ENCODE measurements at regions not wholly inside any gene's neighbourhood (a gene's known extent, or its start where the extent isn't known, plus 50 kb on each side); places are given as distances from the start of the nearest gene placed in this dataset.
"Not testable (repeated sequence)": the region's sequence is repeated elsewhere in the genome, so short reads cannot be mapped to it uniquely, and the experiment has no call there.

DNA sequence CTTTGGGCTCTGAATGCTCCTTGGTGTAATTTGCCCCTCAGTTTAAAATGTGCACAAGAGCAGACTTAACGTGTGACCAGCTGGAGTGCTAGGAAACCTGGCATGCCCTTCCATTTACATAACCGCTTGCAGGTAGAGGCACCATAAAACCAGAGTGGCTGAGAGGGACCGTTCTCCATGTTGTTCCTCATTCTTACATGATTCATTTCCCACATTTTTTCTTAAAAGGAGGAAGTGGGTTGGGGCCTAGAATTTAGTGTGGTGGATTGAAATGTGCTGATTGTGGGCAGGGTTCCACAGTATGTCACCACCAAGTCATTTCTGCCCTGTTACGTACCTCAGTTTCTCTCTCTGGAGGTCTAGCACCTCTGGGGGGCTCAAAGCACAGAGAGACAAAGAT is 375.8 kb upstream of the VSTM2A start:
- Histone ChIP-seq H3K27me3 (no peaks in the 10 kb centered on the region), H3K36me3 (no peaks in the 10 kb centered on the region), H3K4me1 (no peaks in the 10 kb centered on the region), H3K27ac (no peak overlapping the region), H3K4me3 (no peak overlapping the region), H3K9me3 (replicated peaks) (no peaks in the 10 kb centered on the region)
- DNase-seq: no peak

GRCh38 chr7:54179321-54180029 is 362.7 kb upstream of the VSTM2A start:
- Histone ChIP-seq H3K4me3 (no peak overlapping the region), H3K4me1 (no peaks in the 10 kb centered on the region), H3K27me3 (no peaks in the 10 kb centered on the region; the same call in 1 of the 2 replicates), H3K27ac (no peak overlapping the region), H3K36me3 (no peaks in the 10 kb centered on the region), H3K9me3 (replicated peaks) (no peaks in the 10 kb centered on the region)
- no peak for DNase-seq

DNA sequence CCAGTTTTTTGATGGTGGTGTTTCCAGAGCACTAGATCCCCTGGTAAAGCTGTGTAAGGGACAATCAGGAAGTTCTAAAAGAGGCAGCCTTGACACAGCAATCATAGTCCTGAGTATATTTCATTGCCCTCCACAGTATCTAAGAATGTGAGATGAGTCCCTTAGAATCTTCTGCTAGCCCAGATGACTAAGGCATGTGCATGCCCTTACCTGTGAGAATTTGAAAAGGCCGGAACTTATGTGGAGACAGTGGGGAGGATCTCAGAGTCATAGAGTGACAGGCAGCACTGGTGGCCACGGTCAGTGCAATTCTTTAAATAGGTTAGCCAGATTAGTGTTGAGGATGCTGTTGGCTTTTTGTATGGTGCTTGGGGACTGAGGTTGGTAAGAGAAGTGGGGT is 361.4 kb upstream of the VSTM2A start:
- Histone ChIP-seq H3K4me3 (no peak overlapping the region), H3K27me3 (no peaks in the 10 kb centered on the region; the same call in 1 of the 2 replicates), H3K4me1 (no peaks in the 10 kb centered on the region), H3K36me3 (no peaks in the 10 kb centered on the region), H3K27ac (no peak overlapping the region), H3K9me3 (replicated peaks) (no peaks in the 10 kb centered on the region)
- DNase-seq: no peak

DNA sequence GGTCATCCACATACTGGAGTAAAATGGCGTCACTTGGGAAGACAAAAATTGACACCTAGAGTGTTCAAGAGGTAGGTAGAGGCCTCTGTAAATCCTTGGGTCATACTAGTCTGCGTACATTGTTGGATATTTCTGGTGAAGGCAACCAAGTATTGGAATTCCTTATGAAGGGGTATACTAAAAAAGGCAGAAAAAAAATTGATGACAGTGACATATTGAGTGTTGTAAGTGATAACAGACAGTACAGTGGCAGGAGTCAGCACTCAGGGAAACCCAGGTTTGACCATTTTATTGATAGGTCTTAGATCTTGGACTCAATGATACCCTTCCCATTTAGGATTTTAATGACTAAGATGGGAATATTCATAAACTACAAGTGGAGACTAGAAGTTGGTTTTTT is 359.1 kb upstream of the VSTM2A start:
- no peak for DNase-seq
- no peaks in the 10 kb centered on the region for H3K36me3 ChIP-seq
- no peak overlapping the region for H3K27ac ChIP-seq
- H3K9me3 ChIP-seq (replicated peaks): no peaks in the 10 kb centered on the region
- no peaks in the 10 kb centered on the region; the same call in 1 of the 2 replicates for H3K27me3 ChIP-seq
- H3K4me1 ChIP-seq: no peaks in the 10 kb centered on the region
- H3K4me3 ChIP-seq: no peak overlapping the region

DNA sequence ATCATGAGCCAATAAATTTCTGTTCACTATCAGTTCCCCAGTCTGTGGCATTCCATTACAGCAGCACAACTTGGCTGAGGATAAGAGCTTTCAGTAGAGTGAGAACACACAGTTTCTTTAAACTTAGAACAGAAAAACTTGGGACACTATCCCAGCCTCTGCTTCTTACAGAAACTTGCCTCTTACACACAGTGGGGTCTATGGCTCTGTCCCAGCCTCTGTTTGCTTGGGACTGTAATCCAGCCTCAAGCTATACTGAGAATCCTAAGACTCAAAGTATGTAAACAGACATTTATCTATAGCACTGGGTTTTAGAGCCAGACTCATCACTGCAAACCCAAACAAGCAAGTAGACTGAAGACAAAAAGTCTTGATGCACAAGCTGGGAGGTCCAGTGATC is 355.8 kb upstream of the VSTM2A start:
- H3K9me3 ChIP-seq (replicated peaks): no peaks in the 10 kb centered on the region
- no peak overlapping the region for H3K4me3 ChIP-seq
- H3K4me1 ChIP-seq: no peaks in the 10 kb centered on the region
- H3K36me3 ChIP-seq: no peaks in the 10 kb centered on the region
- no peak overlapping the region for H3K27ac ChIP-seq
- no peak for DNase-seq
- H3K27me3 ChIP-seq: no peaks in the 10 kb centered on the region

- Histone ChIP-seq H3K4me3 (no peak overlapping the region), H3K27ac (no peak overlapping the region), H3K36me3 (no peaks in the 10 kb centered on the region), H3K9me3 (replicated peaks) (no peaks in the 10 kb centered on the region), H3K4me1 (no peaks in the 10 kb centered on the region), H3K27me3 (no peaks in the 10 kb centered on the region)
- DNase-seq: no peak
These were observed 354.1 kb upstream of the VSTM2A start for GRCh38 chr7:54187886-54188685.

DNA sequence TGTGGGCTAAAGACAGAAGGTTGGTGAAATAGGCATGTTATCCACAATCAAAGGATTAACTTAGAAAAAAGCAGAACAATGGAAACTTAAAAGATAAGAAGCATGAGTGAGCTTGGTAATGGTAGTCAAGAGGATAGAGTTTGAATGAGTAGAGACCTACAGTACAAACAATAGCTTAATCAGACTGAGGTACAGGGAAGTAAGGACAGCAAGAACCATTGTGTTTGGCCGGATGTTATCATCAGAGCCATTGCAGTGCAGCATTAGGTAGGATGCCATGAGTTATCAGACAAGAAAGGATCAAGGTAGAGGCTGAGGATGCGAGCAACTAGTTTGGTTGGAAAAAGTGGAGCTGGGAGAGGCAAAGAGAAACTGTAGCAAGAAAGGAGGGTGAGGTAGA is 353.3 kb upstream of the VSTM2A start:
- H3K27ac ChIP-seq: no peak overlapping the region
- H3K27me3 ChIP-seq: no peaks in the 10 kb centered on the region
- no peak overlapping the region for H3K4me3 ChIP-seq
- H3K9me3 ChIP-seq (replicated peaks): no peaks in the 10 kb centered on the region
- DNase-seq: no peak
- no peaks in the 10 kb centered on the region for H3K36me3 ChIP-seq
- no peaks in the 10 kb centered on the region for H3K4me1 ChIP-seq

GRCh38 chr7:54189330-54189729 is 352.8 kb upstream of the VSTM2A start:
- no peak overlapping the region for H3K4me3 ChIP-seq
- no peaks in the 10 kb centered on the region for H3K4me1 ChIP-seq
- H3K27me3 ChIP-seq: no peaks in the 10 kb centered on the region
- no peaks in the 10 kb centered on the region for H3K36me3 ChIP-seq
- no peak overlapping the region for H3K27ac ChIP-seq
- no peak for DNase-seq
- no peaks in the 10 kb centered on the region for H3K9me3 ChIP-seq (replicated peaks)

DNA sequence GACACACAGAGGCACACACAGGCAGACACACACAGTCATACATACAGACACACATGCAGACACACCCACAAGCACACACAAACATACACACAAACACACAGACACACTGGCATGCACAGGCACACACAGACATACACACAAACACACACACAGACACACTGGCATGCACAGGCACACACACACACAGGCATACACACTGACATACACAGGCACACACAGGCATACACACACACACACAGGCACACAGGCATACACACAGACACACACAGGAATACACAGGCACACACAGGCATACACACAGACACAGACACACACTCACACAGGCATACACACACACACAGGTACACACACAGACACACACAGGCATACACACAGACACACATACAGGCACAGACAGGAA is 340.7 kb upstream of the VSTM2A start:
- Histone ChIP-seq H3K4me1 (no peaks in the 10 kb centered on the region), H3K36me3 (no peaks in the 10 kb centered on the region), H3K9me3 (replicated peaks) (0 out of 2 replicates have a peak, but pooled peaks cover 3% of the 10 kb centered on the region), H3K4me3 (no peak overlapping the region), H3K27me3 (no peaks in the 10 kb centered on the region), H3K27ac (no peak overlapping the region)
- no peak for DNase-seq

- no peaks in the 10 kb centered on the region for H3K9me3 ChIP-seq (replicated peaks)
- H3K4me3 ChIP-seq: no peak overlapping the region
- H3K36me3 ChIP-seq: no peaks in the 10 kb centered on the region
- H3K27ac ChIP-seq: no peak overlapping the region
- H3K27me3 ChIP-seq: no peaks in the 10 kb centered on the region
- DNase-seq: no peak
- H3K4me1 ChIP-seq: no peaks in the 10 kb centered on the region
These were observed 326.8 kb upstream of the VSTM2A start for GRCh38 chr7:54215424-54215823.

DNA sequence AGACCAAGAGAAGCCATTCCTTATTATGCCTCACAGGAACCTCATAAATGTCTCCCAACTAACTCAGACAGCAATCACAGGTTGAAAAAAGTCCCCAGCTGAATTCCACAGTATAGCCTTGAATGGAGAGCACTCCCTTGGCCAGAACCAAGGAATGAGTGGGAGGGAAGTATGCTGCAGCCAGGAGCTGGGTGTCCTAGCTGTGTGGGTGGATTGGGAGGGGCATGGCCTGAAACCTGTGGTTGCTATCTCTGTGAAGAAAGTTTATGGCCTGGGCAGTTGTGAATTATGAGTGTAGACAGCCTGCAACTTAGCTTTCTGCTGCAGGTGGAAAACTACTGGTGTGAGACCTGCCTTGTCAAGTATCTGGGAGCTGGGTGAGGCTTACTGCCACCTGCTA is 316.1 kb upstream of the VSTM2A start:
- not testable (repeated sequence) for H3K4me3 ChIP-seq; H3K27ac ChIP-seq; DNase-seq; H3K9me3 ChIP-seq (replicated peaks); H3K36me3 ChIP-seq; H3K27me3 ChIP-seq; H3K4me1 ChIP-seq

DNA sequence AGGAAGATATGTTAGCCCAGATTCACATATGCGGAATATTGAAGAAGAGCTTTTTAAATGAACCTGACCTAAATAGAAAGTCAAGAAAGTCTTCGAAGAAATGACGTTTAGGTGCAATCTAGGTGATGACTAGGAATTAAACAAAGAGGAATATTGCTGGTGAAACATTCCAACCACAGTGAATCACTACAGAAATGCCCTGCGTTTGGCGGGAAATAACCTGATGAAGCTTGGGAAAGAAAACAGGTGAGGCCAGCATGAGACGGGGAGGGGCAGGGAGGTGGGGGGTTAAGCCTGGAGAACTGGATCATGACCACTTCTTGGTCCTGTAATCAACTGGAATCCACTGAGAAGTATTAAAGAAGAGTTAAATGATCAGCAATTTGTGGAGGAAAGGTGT is 299.4 kb upstream of the VSTM2A start:
- Histone ChIP-seq H3K9me3 (replicated peaks) (no peaks in the 10 kb centered on the region), H3K4me1 (no peaks in the 10 kb centered on the region), H3K27ac (no peak overlapping the region), H3K4me3 (no peak overlapping the region), H3K36me3 (no peaks in the 10 kb centered on the region), H3K27me3 (no peaks in the 10 kb centered on the region)
- DNase-seq: no peak

- no peak overlapping the region for H3K27ac ChIP-seq
- H3K4me3 ChIP-seq: no peak overlapping the region
- no peak for DNase-seq
- H3K27me3 ChIP-seq: no peaks in the 10 kb centered on the region
- H3K36me3 ChIP-seq: no peaks in the 10 kb centered on the region
- no peaks in the 10 kb centered on the region for H3K9me3 ChIP-seq (replicated peaks)
- H3K4me1 ChIP-seq: no peaks in the 10 kb centered on the region
These were observed 297.2 kb upstream of the VSTM2A start for GRCh38 chr7:54245020-54245419.

DNA sequence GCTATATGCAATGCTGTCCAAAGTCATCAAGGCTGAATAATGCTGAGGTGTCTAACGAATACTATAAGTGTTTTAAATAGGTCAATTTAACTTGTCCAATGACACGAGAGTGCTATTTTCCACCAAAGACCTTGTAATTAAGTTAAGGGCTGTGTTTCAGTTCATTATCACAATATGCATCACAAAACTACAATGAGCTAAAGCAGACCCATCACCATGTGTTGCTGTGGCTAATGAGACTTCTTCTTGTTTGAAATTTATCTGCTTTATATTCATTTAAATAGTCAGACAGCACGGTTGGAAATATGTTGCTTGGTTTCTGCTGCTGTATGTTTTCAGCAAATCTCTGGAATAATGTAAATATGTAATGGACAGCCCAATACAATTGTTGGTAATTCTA is 292.5 kb upstream of the VSTM2A start:
- Histone ChIP-seq H3K27ac (no peak overlapping the region), H3K36me3 (no peaks in the 10 kb centered on the region), H3K9me3 (replicated peaks) (no peaks in the 10 kb centered on the region), H3K4me1 (no peaks in the 10 kb centered on the region), H3K4me3 (no peak overlapping the region), H3K27me3 (no peaks in the 10 kb centered on the region)
- DNase-seq: no peak

DNA sequence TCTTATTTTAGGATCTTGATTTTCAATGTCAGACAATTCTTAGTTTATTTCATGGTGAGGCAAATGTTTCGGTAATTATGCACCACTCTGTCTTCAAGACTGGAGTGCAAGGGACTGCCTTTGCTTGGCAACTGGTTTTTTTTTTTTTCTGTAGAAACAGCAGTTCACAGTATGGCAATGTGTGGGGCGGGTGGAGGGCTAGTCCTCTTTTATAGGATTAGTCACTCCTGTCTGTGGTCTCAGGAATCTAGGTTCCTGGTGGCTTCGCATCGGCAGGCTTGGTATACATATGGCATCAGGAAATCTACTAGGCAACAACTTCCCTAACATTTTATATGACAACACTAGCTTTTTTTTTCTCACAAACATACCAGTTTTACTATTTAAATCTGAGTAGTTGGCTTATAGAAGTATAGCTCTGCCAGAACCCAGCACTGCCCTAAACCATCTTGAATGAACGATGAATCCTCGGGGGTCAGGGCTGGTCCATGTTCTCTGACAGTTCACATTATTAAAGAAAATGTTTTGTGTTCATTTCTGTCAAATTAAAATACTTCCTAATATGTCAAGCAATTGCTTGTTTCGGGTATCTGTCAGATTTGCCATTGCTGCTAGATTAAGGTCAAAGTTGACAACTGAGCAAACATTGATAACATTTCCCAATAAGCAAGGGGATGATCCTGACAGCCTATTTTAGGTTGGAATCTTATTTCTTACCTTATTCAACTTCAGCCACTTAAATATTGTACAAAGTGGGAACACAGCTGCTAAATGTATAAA is 289.7 kb upstream of the VSTM2A start:
- Histone ChIP-seq H3K4me3 (no peak overlapping the region), H3K9me3 (replicated peaks) (no peaks in the 10 kb centered on the region), H3K27ac (no peak overlapping the region), H3K4me1 (no peaks in the 10 kb centered on the region), H3K27me3 (no peaks in the 10 kb centered on the region), H3K36me3 (no peaks in the 10 kb centered on the region)
- DNase-seq: no peak
